ENCODE measurements at regions not wholly inside any gene's neighbourhood (a gene's known extent, or its start where the extent isn't known, plus 50 kb on each side); places are given as distances from the start of the nearest gene placed in this dataset.
"Not testable (repeated sequence)": the region's sequence is repeated elsewhere in the genome, so short reads cannot be mapped to it uniquely, and the experiment has no call there.

DNA sequence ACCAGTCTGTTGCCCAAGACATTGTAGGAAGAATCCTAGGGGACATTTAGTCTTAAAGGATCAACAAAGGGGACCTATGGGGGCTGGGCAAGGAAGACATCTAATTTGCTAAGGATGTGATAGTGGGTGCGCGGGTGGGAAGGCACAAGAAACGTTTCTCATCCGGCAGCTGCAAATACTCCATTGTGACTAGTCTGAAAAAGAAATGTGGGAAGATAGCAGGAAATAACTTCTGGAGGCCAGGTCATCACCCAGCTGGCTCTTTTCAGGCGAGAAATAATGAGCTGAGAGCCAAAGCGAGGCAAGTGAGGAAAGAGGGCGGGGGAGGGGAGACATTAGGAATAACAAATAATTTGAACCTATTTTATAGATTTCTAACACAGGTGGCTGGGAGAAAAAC is 70.3 kb upstream of the NCK2 start:
- TF ChIP-seq, protein P1, sequence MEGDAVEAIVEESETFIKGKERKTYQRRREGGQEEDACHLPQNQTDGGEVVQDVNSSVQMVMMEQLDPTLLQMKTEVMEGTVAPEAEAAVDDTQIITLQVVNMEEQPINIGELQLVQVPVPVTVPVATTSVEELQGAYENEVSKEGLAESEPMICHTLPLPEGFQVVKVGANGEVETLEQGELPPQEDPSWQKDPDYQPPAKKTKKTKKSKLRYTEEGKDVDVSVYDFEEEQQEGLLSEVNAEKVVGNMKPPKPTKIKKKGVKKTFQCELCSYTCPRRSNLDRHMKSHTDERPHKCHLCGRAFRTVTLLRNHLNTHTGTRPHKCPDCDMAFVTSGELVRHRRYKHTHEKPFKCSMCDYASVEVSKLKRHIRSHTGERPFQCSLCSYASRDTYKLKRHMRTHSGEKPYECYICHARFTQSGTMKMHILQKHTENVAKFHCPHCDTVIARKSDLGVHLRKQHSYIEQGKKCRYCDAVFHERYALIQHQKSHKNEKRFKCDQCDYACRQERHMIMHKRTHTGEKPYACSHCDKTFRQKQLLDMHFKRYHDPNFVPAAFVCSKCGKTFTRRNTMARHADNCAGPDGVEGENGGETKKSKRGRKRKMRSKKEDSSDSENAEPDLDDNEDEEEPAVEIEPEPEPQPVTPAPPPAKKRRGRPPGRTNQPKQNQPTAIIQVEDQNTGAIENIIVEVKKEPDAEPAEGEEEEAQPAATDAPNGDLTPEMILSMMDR (IDR thresholded peaks at IDR 0.05; ENCODE audit: control insufficient read depth, insufficient read depth, low read depth, low read length, missing control alignments), result no peak
- DNase-seq (ENCODE audit: low read depth), result no peak
- H3K4me3 ChIP-seq (ENCODE audit: control insufficient read depth, low read depth, low read length), result no peak overlapping the region

DNA sequence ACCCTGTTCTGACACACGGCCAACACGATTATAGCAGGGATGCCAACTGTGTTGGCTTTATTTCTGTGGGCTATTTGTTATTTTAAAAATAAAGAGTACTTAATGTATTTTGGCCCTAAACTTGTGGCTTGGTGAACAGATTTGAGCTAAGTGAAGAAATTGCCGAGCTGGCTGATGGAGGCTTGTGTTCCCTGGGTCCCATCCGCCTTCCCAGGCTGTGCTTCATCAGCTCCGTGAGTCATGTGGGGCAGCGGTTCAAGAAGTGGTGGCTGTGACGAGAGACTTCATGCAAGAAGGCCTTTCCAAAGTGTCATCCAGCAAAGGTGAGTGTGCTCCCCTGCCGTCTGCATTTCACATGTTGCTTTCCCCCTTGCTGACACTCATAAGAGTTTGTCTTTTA is 73.6 kb upstream of the NCK2 start:
- TF ChIP-seq, protein P1 (IDR thresholded peaks at IDR 0.05; ENCODE audit: control insufficient read depth, insufficient read depth, low read depth, low read length, missing control alignments), result no peak
- DNase-seq (ENCODE audit: low read depth), result peak; percentile 10
- no peak overlapping the region for H3K4me3 ChIP-seq (ENCODE audit: control insufficient read depth, low read depth, low read length)

DNA sequence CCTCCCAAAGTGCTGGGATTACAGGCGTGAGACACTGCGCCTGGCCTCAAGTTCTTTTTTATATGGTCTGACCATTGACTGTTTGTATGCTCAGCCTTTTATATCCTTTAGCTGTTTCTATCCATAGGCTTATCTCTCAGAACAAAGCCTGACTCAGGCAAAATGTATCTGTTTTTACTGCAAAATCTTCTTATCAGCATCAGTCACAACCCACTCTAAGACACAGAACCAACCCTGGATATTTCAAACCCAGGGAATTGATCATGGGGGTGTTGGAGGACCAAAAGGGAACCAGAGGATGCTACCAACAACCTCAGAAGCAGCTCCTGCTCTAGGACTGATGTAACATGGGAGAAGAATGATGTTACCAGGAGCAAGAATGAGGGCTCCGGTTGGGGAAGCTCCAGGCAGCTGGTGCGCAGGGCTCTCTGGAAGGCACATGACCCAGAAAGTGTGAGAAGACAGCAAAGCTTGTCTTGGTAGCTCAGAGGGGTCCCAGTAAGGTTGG is 75.3 kb upstream of the NCK2 start:
- TF ChIP-seq, protein P1 (IDR thresholded peaks at IDR 0.05; ENCODE audit: control insufficient read depth, insufficient read depth, low read depth, low read length, missing control alignments), result no peak
- H3K4me3 ChIP-seq (ENCODE audit: control insufficient read depth, low read depth, low read length), result no peak overlapping the region
- no peak for DNase-seq (ENCODE audit: low read depth)

GRCh38 chr2:105665480-105665879 is 79.2 kb upstream of the NCK2 start:
- H3K4me3 ChIP-seq (ENCODE audit: control insufficient read depth, low read depth, low read length), result no peak overlapping the region
- TF ChIP-seq, protein P1 (IDR thresholded peaks at IDR 0.05; ENCODE audit: control insufficient read depth, insufficient read depth, low read depth, low read length, missing control alignments), result no peak
- no peak for DNase-seq (ENCODE audit: low read depth)

DNA sequence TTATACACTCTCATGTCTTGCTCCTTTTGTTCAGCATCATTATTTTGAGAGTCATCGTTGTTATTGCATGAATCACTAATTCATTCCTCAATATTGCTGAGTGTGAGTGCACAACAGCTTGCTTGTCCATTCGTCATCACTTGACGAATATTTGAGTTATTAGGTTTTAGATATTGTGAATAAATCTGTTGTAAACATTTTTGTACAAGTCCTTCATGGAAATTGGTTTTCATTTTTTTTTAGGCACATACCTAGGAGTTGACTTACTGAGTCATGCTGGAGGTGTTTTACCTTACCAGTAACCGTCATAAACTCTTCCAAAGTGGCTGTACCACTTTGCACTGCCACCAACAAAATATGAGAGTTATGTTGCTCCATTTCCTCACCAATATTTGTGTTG is 84.2 kb upstream of the NCK2 start:
- TF ChIP-seq, protein P1 (IDR thresholded peaks at IDR 0.05; ENCODE audit: control insufficient read depth, insufficient read depth, low read depth, low read length, missing control alignments), result no peak
- H3K4me3 ChIP-seq (ENCODE audit: control insufficient read depth, low read depth, low read length), result no peak overlapping the region
- DNase-seq (ENCODE audit: low read depth), result no peak

DNA sequence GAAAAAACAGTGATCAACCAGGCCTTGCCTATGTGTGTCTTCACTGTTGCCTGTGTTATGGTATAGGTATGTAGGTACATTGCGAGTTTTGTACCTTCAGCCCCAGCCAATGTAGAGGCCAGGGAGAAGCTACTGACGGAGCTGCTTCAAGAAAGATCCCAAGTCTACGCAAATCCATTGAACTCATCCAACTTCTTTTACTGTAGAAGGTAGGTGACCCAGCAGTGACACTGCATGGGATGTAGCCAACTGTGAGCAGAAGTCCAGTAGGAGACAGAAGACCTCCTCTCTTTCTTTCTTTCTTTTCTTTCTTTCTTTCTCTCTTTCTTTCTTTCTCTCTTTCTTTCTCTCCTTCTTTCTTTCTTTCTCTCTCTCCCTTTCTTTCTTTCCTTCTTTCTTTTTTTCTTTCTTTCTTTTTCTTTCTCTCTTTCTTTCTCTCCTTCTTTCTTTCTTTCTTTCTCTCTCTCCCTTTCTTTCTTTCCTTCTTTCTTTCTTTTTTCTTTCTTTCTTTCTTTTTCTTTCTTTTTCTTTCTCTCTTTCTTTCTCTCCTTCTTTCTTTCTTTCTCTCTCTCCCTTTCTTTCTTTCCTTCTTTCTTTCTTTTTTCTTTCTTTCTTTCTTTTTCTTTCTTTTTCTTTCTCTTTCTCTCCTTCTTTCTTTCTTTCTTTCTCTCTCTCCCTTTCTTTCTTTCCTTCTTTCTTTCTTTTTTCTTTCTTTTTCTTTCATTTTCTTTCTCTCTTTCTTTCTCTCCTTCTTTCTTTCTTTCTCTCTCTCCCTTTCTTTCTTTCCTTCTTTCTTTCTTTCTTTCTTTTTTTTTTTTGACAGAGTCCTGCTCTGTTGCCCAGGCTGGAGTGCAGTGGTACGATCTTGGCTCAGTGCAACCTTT is 88.7 kb upstream of the NCK2 start:
- DNase-seq (ENCODE audit: low read depth); H3K4me3 ChIP-seq (ENCODE audit: control insufficient read depth, low read depth, low read length): not testable (repeated sequence)

DNA sequence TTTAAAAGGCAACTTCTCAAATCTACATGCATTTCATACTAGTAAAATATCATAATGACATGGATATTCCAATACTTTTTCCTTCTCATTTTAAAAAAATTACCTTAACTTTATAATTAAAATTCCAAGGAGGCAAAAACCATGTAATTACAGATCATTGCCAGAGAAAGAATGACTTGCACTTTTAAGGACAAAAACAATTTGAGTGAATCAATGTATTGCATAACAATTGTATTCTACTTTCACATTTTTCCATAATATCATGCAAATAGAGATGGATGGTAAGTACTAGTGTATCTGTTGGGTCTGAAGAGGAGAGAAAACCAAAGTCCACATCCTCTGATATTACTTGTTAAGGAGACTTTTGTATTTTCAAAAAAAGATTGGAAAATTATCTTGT is 89.5 kb upstream of the NCK2 start:
- TF ChIP-seq, protein P1 (IDR thresholded peaks at IDR 0.05; ENCODE audit: control insufficient read depth, insufficient read depth, low read depth, low read length, missing control alignments), result no peak
- no peak overlapping the region for H3K4me3 ChIP-seq (ENCODE audit: control insufficient read depth, low read depth, low read length)
- DNase-seq (ENCODE audit: low read depth), result no peak
